Keratinocyte (primary cell): ENCODE measurements at regions not wholly inside any gene's neighbourhood (a gene's known extent, or its start where the extent isn't known, plus 50 kb on each side); places are given as distances from the start of the nearest gene placed in this dataset.

ENCODE experiments used
- EZH2 ChIP-seq: IDR thresholded peaks from one replicate; pipeline ENCODE4 v1.6.1; 2012; ENCODE audit warnings: inconsistent platforms, mild to moderate bottlenecking, low read length, moderate library complexity
- TF ChIP-seq, protein P1 (sequence below), 3 experiments: IDR thresholded peaks in 1 of 3; conservative IDR thresholded peaks in 1 of 3; optimal IDR thresholded peaks in 1 of 3; 2 replicates in 2 of 3; 3 replicates in 1 of 3; pipeline versions ENCODE3 to v1.5.1; 2011; ENCODE audit warnings: low read length in 3 of 3, mild to moderate bottlenecking in 3 of 3, moderate library complexity in 2 of 3, control low read depth in 1 of 3, inconsistent platforms in 1 of 3; ENCODE audit not compliant: insufficient read depth in 2 of 3; ENCODE audit errors: extremely low read depth in 1 of 3

DNA sequence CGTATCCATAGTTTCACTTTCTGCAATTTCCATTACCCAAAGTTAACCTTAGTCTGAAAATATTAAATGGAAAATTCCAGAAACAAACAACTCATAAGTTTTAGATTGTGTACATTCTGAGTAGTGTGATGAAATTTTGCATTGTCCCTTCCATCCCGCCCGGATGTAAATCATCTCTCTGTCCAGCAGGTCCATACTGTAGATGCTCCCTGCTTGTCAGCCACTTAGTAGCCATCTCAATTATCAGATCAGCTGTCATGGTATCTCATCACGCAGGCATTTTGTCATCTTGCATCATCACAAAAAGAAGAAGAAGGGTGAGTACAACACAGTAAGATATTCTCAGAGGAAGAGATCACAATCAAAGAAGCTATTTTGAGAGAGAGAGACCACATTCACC is 185.0 kb upstream of the STK17B start:
- TF ChIP-seq, protein P1, sequence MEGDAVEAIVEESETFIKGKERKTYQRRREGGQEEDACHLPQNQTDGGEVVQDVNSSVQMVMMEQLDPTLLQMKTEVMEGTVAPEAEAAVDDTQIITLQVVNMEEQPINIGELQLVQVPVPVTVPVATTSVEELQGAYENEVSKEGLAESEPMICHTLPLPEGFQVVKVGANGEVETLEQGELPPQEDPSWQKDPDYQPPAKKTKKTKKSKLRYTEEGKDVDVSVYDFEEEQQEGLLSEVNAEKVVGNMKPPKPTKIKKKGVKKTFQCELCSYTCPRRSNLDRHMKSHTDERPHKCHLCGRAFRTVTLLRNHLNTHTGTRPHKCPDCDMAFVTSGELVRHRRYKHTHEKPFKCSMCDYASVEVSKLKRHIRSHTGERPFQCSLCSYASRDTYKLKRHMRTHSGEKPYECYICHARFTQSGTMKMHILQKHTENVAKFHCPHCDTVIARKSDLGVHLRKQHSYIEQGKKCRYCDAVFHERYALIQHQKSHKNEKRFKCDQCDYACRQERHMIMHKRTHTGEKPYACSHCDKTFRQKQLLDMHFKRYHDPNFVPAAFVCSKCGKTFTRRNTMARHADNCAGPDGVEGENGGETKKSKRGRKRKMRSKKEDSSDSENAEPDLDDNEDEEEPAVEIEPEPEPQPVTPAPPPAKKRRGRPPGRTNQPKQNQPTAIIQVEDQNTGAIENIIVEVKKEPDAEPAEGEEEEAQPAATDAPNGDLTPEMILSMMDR (optimal IDR thresholded peaks at IDR 0.05 in 1 of 3, IDR thresholded peaks at IDR 0.05 in 1 of 3, conservative IDR thresholded peaks at IDR 0.05 in 1 of 3; ENCODE audit: extremely low read depth in 1 of 3, insufficient read depth in 2 of 3, low read length in 3 of 3), result no peak
- TF ChIP-seq EZH2, result no peak
